KOPT-K1 (cell line): ENCODE measurements at regions not wholly inside any gene's neighbourhood (a gene's known extent, or its start where the extent isn't known, plus 50 kb on each side); places are given as distances from the start of the nearest gene placed in this dataset.
"Not testable (repeated sequence)": the region's sequence is repeated elsewhere in the genome, so short reads cannot be mapped to it uniquely, and the experiment has no call there.

Experiments used
- H3K27ac ChIP-seq: fragments of 200-600 bp; sonication (generic); 2 replicates; pipeline ENCODE4 v1.5.1; 2016; ENCODE audit warnings: antibody characterized with exemption, mild to moderate bottlenecking, low read depth, low read length; ENCODE audit not compliant: poor library complexity, severe bottlenecking
- H3K36me3 ChIP-seq: fragments of 200-600 bp; sonication (generic); 2 replicates; pipeline ENCODE4 v1.5.1; 2017; ENCODE audit warnings: antibody characterized with exemption, mild to moderate bottlenecking, low read length, moderate library complexity; ENCODE audit not compliant: insufficient read depth
- H3K9me3 ChIP-seq: fragments of 200-600 bp; sonication (generic); 2 replicates; pipeline ENCODE4 v1.5.1; 2017; ENCODE audit warnings: antibody characterized with exemption, low read length, mild to moderate bottlenecking; ENCODE audit not compliant: insufficient read depth, poor library complexity, severe bottlenecking

DNA sequence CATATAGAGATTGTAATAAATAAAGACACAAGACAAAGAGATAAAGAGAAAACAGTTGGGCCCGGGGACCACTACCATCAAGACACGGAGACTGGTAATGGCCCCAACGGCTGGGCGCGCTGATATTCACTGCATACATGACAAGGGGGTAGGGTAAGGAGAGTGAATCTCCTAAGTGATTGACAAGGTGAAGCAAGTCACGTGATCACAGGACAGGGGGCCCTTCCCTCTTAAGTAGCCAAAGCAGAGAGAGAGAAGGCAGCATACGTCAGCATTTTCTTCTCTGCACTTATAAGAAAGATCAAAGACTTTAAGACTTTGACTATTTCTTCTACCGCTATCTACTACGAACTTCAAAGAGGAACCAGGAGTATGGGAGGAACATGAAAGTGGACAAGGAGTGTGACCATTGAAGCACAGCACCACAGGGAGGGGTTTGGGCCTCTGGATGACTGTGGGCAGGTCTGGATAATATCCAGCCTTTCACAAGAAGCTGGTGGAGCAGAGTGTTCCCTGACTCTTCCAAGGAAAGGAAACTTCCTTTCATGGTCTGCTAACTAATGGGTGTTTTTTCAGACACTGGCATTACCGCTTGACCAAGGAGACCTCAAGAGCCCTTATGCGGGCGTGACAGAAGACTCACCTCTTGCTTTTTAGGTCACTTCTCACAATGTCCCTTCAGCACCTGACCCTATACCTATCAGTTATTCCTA lies 75.6 kb downstream of the MRPL39 start:
- not testable (repeated sequence) for H3K36me3 ChIP-seq, H3K9me3 ChIP-seq, H3K27ac ChIP-seq

DNA sequence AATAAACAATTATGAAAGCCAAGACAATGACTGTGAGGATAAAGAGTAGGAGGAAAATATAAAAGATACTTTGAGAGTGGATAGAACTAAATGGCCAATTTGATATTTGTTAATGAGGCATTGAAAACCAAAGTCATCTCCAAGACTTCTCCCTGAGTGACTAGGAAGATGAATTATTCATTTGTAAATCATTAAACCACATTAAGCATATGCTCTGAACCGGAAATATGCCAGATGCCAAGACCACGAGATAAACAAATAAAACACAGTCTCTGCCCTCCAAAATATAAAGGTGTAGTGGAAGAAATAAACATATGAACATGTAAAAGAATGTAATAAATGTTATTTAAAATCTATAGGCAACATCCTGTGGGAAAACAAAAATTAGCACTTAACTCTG lies 78.8 kb downstream of the MRPL39 start:
- H3K9me3 ChIP-seq: no peaks in the 10 kb centered on the region
- H3K36me3 ChIP-seq: no peaks in the 10 kb centered on the region
- H3K27ac ChIP-seq: no peak overlapping the region

DNA sequence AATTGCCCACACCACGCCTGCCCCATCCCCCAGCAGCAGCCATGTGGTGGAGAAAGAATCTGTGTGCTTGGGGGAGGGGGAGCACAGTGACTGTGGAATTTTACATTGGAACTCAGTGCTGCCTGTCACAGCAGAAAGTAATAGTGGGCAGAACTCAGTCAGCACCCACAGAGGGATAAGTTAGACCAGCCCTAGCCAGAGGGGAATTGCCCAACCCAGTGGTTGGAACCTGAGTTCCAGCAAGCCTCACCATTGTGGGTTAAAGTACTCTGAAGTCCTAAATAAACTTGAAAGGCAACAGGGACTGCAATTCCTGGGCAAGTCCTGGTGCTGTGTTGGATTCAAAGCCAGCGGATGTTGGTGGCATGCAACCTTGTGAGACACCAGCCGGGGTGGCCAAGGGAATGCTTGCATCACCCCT lies 88.8 kb downstream of the MRPL39 start:
- no peak overlapping the region for H3K27ac ChIP-seq
- H3K36me3 ChIP-seq: no peaks in the 10 kb centered on the region
- no peaks in the 10 kb centered on the region for H3K9me3 ChIP-seq

DNA sequence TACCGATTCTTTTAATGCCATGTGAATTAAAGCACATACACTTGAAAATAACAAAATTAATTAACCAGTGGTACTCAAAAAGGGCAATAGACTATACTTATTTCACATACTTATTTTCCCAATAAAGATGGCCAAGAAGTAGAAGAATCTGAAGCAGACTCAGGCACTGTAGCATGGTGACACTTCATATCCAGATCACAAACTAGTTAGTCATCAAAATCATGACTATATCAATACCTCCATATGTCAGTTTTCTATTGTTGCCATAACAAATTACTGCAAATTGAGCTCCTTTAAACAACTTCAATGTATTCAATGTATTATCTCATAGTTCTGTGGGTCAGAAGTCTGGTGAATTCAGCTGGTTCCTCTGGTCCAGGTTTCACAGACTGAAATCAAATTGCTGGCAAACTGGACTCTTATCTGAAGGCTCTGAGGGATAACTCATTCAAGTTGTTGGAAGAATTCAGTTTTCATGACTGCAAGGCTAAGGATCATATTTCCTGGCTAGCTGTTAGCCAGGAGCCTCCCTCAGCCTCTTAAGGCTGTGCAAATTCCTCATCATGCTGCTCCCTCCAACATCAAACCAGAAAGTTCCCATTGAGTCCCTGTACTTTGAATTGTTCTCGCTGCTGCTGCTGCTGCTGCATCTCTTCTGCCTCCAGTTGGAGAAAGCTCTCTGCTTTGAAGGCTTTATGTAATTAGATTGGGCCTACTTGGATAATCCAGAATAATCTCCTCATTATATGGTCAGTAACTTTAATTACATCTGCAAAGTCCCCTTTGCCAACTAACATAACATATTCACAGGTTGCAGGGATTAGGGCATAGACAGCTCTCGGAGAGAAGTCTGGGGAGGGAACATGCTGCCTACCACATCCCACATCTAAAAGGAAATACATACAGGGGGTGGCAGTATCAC lies 91.5 kb downstream of the MRPL39 start:
- Histone ChIP-seq H3K27ac (no peak overlapping the region), H3K36me3 (no peaks in the 10 kb centered on the region), H3K9me3 (no peaks in the 10 kb centered on the region)

DNA sequence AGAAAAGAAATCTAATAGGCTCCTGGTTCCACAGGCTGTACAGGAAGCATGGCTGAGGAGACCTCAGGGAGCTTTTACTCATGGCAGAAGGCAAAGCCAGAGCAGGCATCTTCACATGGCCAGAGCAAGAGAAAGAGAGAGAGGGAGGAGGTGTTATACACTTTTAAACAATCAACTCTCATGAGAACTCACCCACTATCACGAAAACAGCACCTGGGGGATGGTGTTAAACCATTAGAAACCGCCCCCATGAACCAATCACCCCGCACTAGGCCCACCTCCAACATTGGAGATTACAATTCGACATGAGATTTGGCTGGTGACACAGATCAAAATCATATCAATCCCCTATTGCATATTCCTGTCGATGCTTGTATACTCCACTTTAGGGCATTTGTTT lies 93.5 kb downstream of the MRPL39 start:
- no peaks in the 10 kb centered on the region for H3K36me3 ChIP-seq
- no peaks in the 10 kb centered on the region for H3K9me3 ChIP-seq
- no peak overlapping the region for H3K27ac ChIP-seq

DNA sequence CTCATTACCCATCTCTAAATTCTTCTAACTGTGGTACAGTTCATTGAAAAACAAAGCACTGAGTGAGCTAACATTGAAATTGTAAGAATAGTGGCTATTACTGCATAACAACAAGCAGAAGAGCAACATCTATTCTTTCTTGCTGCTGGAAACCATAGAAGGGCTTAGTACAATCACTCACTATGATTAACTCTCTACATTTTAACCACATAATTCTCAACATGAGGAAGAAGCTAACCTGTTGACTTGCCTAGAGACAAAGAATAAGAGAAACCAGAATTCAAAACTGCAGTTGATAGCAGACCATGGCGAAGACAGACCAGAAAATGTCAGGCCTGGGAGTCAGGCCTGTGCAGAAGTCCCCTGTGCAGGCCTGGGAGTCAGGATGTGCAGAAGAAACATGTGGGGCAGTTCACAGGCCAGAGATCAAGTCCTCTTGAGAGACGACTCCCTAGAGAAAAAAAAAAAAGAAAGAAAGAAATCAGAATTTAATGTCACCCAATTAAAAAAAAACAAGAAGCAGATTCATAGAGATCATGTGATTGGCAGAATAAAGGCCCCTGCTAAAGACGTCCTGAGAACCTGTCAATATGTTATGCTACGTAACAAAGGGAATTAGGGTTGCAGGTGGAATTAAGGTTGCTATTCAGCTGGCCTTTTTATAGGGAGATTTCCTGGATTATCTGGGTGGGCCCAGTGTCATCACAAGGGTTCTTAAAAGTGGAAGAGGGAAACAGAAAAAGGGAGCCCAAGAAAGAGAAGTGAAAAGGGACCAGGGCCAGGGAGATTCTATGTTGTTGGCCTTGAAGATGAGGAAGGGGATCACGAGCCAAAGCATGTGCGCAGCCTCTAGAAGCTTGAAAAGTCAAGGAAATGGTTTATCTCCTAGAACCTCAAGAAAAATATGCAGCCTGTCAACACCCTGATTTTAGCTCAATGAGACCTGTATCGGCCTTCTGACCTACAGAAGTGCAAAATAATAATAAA lies 94.9 kb downstream of the MRPL39 start:
- H3K27ac ChIP-seq: no peak overlapping the region

DNA sequence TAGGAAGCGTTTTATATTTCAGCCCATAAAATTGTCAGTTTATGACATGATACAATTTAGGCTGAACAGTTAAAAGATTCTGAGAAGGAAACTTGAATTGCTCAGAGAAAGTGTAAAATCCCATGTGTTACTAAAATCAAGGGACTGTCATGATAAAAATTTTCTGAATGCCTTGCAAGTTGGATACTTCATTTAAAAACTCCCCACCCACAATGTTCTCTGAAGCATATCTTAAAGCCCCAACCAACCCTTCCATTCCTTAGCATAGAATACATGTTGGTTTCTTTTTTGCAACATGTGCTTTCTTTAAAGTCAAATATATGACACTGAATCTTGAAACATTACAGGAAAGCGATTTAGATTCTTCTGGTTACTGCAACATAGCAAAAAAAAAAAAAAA lies 97.4 kb downstream of the MRPL39 start:
- Histone ChIP-seq H3K27ac (no peak overlapping the region), H3K9me3 (no peaks in the 10 kb centered on the region), H3K36me3 (no peaks in the 10 kb centered on the region)

More for the DNA sequence above, 94.9 kb downstream of the MRPL39 start:
- no peaks in the 10 kb centered on the region for H3K36me3 ChIP-seq
- no peaks in the 10 kb centered on the region for H3K9me3 ChIP-seq

DNA sequence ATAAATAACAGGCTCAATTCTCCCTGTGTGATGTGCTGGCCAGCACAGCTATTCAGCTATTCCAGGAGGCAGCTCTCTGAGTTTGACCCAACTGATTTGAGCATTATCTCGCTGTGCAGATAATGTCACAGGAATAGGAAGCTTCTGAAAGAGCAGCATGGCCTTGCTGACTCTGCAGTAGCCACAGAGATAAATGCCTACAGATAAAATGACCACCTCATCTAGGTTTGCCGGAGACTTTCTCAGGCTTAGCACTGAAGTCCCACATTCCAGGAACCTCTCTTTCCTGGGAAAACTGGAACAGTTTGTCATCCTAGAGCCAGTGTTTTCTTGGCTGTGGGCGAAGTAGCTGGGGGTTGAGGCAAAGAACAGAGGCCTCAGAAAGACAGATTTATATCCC lies 98.9 kb downstream of the MRPL39 start:
- Histone ChIP-seq H3K36me3 (no peaks in the 10 kb centered on the region), H3K27ac (no peak overlapping the region), H3K9me3 (no peaks in the 10 kb centered on the region)

DNA sequence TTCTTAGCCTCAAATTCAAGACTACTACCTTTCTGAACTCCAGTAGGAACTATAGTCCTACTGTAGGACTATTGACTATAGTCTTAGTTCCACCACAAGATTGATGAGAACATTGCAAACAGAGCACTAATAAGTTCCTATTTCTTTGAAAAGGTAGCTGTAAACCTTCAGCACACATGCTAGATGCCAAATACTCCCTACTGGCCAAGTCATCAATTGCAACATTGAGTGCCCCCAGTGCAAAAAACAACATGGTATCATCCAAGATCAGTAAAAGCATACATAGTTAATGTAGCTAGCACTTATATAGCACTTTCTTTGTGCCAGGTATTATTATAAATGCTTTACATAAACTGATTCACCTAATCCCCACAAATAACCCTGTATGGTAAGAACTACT lies 99.8 kb downstream of the MRPL39 start:
- Histone ChIP-seq H3K9me3 (no peaks in the 10 kb centered on the region), H3K36me3 (no peaks in the 10 kb centered on the region), H3K27ac (no peak overlapping the region)

DNA sequence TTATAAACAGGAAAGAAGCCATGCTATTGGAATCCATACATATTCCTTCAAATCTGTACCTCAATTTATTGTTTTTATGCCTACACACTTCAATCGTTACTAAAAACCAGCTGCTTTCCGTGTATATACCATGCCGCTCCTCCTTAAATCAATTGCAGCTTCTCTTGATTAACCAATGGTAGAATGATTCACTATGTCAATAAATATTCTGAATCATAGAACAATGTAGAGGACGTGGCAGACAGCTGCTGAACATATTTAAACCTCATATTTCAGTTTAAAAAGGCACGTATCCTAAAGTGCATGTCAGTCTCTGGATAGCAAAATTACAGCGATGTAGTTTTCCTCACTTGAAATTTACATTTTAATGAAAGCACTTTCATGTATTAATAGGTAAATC lies 100.4 kb downstream of the MRPL39 start:
- Histone ChIP-seq H3K9me3 (no peaks in the 10 kb centered on the region), H3K27ac (no peak overlapping the region), H3K36me3 (no peaks in the 10 kb centered on the region)

DNA sequence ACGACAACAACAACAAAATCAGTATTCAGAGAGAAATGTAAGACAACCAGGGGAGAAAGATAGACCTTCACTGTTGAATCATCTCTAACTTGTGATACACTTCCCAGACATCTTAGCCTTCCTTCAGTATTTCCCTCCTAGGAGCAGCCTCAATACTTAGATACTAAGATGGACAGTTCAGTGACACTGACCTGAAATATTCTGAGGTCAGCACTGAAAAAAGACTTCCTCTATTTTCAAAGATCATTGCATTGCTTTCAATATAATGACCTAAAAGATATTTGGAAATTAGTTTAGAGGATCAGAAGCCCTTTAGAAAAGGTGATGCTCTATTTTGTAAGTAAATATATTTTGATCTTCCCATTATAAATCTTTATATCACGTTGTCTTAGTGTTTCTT lies 101.0 kb downstream of the MRPL39 start:
- Histone ChIP-seq H3K27ac (no peak overlapping the region), H3K9me3 (no peaks in the 10 kb centered on the region), H3K36me3 (no peaks in the 10 kb centered on the region)

DNA sequence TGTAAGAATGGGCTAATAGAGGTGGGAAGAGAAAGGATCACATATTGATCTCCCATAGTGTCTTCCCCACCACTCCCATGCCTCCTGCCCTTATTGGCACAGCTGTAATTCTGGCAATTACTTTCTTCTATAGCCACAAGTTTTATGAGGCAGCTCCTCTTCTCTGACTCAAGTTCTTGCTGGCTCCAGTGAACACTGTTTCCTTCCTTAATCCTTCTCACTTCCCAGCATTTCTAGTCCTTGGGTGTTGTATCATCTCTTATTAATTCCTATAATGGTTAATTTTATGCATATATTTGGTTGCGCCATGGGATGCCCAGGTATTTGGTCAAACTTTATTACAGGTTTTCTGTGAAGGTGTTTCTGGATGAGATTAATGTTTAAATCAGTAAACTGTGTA lies 103.3 kb downstream of the MRPL39 start:
- no peaks in the 10 kb centered on the region for H3K9me3 ChIP-seq
- H3K36me3 ChIP-seq: no peaks in the 10 kb centered on the region
- no peak overlapping the region for H3K27ac ChIP-seq

DNA sequence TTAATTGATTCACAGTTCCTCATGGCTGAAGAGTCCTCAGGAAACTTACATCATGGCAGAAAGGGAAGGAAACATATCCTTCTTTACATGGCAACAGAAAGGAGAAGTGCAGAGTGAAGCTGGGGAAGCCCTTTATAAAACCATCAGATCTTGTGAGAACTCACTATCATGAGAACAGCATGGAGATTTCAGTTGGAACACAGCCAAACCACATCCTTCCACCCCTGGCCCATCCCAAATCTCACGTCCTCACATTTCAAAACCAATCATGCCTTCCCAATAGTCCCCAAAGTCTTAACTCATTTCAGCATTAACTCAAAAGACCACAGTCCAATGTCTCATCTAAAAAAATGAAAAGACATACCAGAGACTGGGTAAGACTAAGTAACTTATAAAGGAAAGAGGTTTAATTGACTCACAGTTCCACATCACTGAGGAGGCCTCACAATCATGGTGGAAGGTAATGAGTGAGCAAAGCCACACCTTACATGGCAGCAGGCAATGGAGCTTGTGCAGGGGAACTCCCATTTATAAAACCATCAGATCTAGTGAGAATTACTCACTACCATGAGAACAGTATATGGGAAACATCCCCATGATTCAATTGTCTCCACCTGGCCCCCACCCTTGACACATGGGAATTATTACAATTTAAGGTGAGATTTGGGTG lies 105.2 kb downstream of the MRPL39 start:
- no peak overlapping the region for H3K27ac ChIP-seq
- H3K36me3 ChIP-seq: no peaks in the 10 kb centered on the region
- no peaks in the 10 kb centered on the region for H3K9me3 ChIP-seq

DNA sequence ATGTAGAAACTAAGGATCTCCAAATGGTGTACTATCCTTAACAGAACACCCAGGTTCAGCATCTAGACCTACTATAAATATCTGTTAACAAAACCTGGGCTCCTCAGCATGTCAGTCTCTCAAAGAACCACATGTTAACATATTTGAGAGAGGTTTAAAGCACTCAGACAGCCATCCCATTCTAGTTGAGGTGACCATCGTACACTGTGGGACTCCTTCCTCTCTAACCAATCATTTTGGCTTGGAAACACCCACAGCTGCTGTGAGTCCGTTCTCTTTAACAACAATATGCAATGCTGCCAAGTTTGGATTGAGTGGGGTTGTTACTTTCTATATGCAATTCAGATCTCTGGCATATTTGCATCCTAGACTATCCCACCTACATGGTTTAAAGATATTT lies 105.8 kb downstream of the MRPL39 start:
- no peaks in the 10 kb centered on the region for H3K9me3 ChIP-seq
- no peaks in the 10 kb centered on the region for H3K36me3 ChIP-seq
- H3K27ac ChIP-seq: no peak overlapping the region
